ENCODE measurements at regions not wholly inside any gene's neighbourhood (a gene's known extent, or its start where the extent isn't known, plus 50 kb on each side); places are given as distances from the start of the nearest gene placed in this dataset.

DNA sequence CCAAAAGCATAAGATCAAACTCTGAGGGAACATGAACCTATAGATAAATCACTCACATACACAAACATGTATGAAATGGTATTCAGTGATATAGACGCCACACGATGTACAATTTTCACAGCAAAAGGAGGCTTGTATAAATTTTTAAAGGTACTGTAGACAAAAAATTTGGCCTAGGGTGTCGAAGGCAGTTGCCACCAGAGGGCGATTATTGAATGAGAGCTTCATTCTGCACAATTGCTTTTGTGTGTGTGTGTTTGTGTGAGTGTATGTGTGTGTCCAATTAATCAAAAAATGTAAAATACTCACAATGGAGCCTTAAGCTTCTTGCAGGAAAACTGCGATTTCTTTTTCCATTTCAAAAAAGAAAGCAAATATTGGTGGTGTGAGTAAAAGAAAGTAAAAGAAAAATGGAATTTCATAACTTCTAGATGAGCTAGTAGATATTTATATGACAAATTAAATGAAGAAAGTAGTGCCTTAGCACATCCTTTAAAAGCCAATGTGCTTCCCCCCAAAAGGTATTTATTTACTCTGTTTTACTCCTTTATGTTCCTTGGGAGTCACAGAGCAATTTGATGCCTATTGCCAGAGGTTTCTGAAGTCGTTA, 800.1 kb downstream of the SATB2 start:
- Mint-ChIP-seq H3K27ac (no peak overlapping the region), H3K27me3 (ENCODE audit: insufficient read depth) (no peaks in the 10 kb centered on the region), H3K4me1 (no peaks in the 10 kb centered on the region), H3K36me3 (ENCODE audit: low read depth) (no peaks in the 10 kb centered on the region), H3K4me3 (no peak overlapping the region), H3K9me3 (no peaks in the 10 kb centered on the region)
- TF ChIP-seq, protein P1, sequence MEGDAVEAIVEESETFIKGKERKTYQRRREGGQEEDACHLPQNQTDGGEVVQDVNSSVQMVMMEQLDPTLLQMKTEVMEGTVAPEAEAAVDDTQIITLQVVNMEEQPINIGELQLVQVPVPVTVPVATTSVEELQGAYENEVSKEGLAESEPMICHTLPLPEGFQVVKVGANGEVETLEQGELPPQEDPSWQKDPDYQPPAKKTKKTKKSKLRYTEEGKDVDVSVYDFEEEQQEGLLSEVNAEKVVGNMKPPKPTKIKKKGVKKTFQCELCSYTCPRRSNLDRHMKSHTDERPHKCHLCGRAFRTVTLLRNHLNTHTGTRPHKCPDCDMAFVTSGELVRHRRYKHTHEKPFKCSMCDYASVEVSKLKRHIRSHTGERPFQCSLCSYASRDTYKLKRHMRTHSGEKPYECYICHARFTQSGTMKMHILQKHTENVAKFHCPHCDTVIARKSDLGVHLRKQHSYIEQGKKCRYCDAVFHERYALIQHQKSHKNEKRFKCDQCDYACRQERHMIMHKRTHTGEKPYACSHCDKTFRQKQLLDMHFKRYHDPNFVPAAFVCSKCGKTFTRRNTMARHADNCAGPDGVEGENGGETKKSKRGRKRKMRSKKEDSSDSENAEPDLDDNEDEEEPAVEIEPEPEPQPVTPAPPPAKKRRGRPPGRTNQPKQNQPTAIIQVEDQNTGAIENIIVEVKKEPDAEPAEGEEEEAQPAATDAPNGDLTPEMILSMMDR (conservative IDR thresholded peaks at IDR 0.05), result peak; percentile 86
- no peak overlapping the region for H3K9ac ChIP-seq (ENCODE audit: extremely low read depth, low read length, poor library complexity, severe bottlenecking)
- no peaks in the 10 kb centered on the region for H3K9me3 ChIP-seq (ENCODE audit: control insufficient read depth, low read length)
- peak; percentile 63 for DNase-seq
- no peaks in the 10 kb centered on the region for H3K27me3 ChIP-seq (ENCODE audit: control insufficient read depth, insufficient read depth, low read length, poor library complexity, severe bottlenecking)
- no peak overlapping the region for H3K4me3 ChIP-seq (ENCODE audit: low read length)
- no peaks in the 10 kb centered on the region for H3K36me3 ChIP-seq (ENCODE audit: control insufficient read depth, insufficient read depth, low read length)
- no peaks in the 10 kb centered on the region for H3K4me1 ChIP-seq (ENCODE audit: control insufficient read depth, insufficient read depth, low read length)
- H3K27ac ChIP-seq (ENCODE audit: low read depth, low read length), result no peak overlapping the region
- 61% methylated on average over 5 of the region's 6 CpGs; no CpG with 5 or more reads in 1 of the 2 experiments for WGBS, 2 experiments (ENCODE audit: insufficient coverage in 1 of 2, insufficient read length in 1 of 2)

DNA sequence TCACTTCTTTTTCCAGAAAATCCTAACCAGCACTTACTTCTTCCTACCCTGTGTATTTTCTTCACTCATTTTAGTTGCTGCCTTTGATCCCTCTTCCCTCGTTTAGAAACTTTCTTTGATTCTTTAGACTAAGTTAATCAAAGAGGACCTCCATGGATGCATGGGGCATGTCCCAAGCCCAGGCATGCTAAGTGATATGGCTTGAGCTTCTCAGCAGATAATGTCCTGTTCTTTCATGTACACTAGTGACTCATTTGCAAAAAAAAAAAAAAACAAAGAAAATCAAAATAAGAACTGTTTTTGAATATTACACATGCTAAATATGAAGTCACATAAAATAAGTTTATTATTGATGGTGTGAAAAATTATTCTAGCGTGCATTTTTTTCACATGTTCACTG, 800.9 kb downstream of the SATB2 start:
- TF ChIP-seq, protein P1 (conservative IDR thresholded peaks at IDR 0.05), result no peak
- H3K4me1 ChIP-seq (ENCODE audit: control insufficient read depth, insufficient read depth, low read length), result no peaks in the 10 kb centered on the region
- Mint-ChIP-seq H3K27ac (no peak overlapping the region), H3K36me3 (ENCODE audit: low read depth) (no peaks in the 10 kb centered on the region), H3K4me1 (no peaks in the 10 kb centered on the region), H3K4me3 (no peak overlapping the region), H3K27me3 (ENCODE audit: insufficient read depth) (no peaks in the 10 kb centered on the region), H3K9me3 (no peaks in the 10 kb centered on the region)
- H3K27ac ChIP-seq (ENCODE audit: low read depth, low read length), result no peak overlapping the region
- H3K36me3 ChIP-seq (ENCODE audit: control insufficient read depth, insufficient read depth, low read length), result no peaks in the 10 kb centered on the region
- no peak overlapping the region for H3K4me3 ChIP-seq (ENCODE audit: low read length)
- no peaks in the 10 kb centered on the region for H3K27me3 ChIP-seq (ENCODE audit: control insufficient read depth, insufficient read depth, low read length, poor library complexity, severe bottlenecking)
- H3K9me3 ChIP-seq (ENCODE audit: control insufficient read depth, low read length), result no peaks in the 10 kb centered on the region
- H3K9ac ChIP-seq (ENCODE audit: extremely low read depth, low read length, poor library complexity, severe bottlenecking), result no peak overlapping the region
- DNase-seq, result no peak
- 95 to 100% methylated on average over 1 to 2 of the region's 2 CpGs for WGBS, 2 experiments (ENCODE audit: insufficient coverage in 1 of 2, insufficient read length in 1 of 2)

DNA sequence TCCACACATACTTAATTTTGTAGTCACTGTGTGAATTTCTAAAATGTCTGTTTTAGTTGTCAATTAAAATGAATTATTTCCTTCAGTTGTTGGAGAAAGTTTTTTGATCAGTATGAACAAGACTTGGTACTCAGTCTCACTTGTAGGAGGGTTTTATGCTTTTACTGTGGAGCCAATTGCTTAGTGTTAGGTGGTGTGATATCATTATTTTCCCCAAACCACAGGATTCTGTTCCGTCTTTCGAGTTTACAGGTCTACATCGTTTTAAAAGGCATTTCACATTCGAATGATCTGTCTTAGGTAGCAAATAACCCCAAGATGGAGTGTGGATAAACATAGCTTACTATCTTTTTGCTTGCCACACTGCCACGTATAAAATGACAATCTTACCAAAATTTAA, 803.1 kb downstream of the SATB2 start:
- no peaks in the 10 kb centered on the region for H3K36me3 ChIP-seq (ENCODE audit: control insufficient read depth, insufficient read depth, low read length)
- no peak overlapping the region for H3K4me3 ChIP-seq (ENCODE audit: low read length)
- Mint-ChIP-seq H3K27ac (no peak overlapping the region), H3K27me3 (ENCODE audit: insufficient read depth) (no peaks in the 10 kb centered on the region), H3K36me3 (ENCODE audit: low read depth) (no peaks in the 10 kb centered on the region), H3K4me3 (no peak overlapping the region), H3K9me3 (no peaks in the 10 kb centered on the region), H3K4me1 (no peaks in the 10 kb centered on the region)
- no peaks in the 10 kb centered on the region for H3K9me3 ChIP-seq (ENCODE audit: control insufficient read depth, low read length)
- no peaks in the 10 kb centered on the region for H3K27me3 ChIP-seq (ENCODE audit: control insufficient read depth, insufficient read depth, low read length, poor library complexity, severe bottlenecking)
- WGBS, 2 experiments (ENCODE audit: insufficient coverage in 1 of 2, insufficient read length in 1 of 2), result 90 to 92% methylated on average over 2 to 5 of the region's 5 CpGs
- TF ChIP-seq, protein P1 (conservative IDR thresholded peaks at IDR 0.05), result no peak
- no peak overlapping the region for H3K9ac ChIP-seq (ENCODE audit: extremely low read depth, low read length, poor library complexity, severe bottlenecking)
- DNase-seq, result no peak
- H3K4me1 ChIP-seq (ENCODE audit: control insufficient read depth, insufficient read depth, low read length), result no peaks in the 10 kb centered on the region
- H3K27ac ChIP-seq (ENCODE audit: low read depth, low read length), result no peak overlapping the region

All from endodermal cell (in vitro differentiated cells).